ENCODE measurements at regions not wholly inside any gene's neighbourhood (a gene's known extent, or its start where the extent isn't known, plus 50 kb on each side); places are given as distances from the start of the nearest gene placed in this dataset.

- H3K9ac ChIP-seq (ENCODE audit: low read depth, low read length): no peak overlapping the region
- no peaks in the 10 kb centered on the region for H3K4me1 ChIP-seq (ENCODE audit: insufficient read depth, low read length)
- H3K9me3 ChIP-seq (ENCODE audit: control insufficient read depth, insufficient read depth, low read length): no peaks in the 10 kb centered on the region
- no peaks in the 10 kb centered on the region for H3K36me3 ChIP-seq (ENCODE audit: insufficient read depth, low read length)
Measured at GRCh38 chr11:31926106-31926505, 115.0 kb upstream of the PAX6 start.

- no peaks in the 10 kb centered on the region for H3K36me3 ChIP-seq (ENCODE audit: insufficient read depth, low read length)
- H3K9ac ChIP-seq (ENCODE audit: low read depth, low read length): no peak overlapping the region
- H3K9me3 ChIP-seq (ENCODE audit: control insufficient read depth, insufficient read depth, low read length): no peaks in the 10 kb centered on the region
- H3K4me1 ChIP-seq (ENCODE audit: insufficient read depth, low read length): no peaks in the 10 kb centered on the region
Measured at GRCh38 chr11:31922450-31922849, 111.3 kb upstream of the PAX6 start.

DNA sequence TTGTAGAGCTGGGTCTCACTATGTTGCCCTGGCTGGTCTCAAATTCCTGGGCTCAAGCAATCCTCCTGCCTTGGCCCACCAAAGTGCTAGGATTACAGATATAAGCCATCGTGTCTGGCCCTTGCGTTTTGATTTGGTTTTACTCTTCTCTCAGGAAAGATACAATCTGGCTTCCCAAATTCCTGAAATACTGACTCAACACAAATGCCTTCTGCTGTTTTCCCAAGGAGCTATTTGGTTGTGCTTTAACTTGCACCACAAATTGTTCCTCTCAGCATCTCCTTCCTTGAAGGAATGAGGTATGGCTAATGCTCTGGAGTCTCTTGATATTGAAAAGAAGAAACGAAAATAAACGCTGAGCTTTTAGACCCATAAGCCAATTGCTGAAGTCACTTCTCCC, 110.0 kb upstream of the PAX6 start:
- no peaks in the 10 kb centered on the region for H3K36me3 ChIP-seq (ENCODE audit: insufficient read depth, low read length)
- no peaks in the 10 kb centered on the region for H3K4me1 ChIP-seq (ENCODE audit: insufficient read depth, low read length)

DNA sequence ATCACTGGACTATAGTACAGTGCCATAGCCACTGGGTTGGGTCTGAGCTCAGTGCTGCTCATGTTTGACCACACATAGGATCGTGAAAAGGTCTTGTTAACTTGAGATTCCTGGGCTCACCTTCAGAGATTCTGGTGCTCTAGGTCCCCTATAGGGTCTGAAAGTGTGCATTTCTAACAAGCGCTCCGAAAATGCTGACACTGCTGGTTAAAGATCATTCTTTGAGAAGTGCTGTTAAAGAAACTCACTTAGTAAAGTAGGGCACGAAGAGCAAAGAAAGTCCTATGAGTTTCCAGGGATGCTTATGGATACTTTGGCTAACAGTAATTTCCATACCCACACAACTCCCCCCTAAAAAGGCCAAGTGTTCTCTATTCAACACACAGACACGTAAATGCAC, 108.1 kb upstream of the PAX6 start:
- Histone ChIP-seq H3K9ac (ENCODE audit: low read depth, low read length) (no peak overlapping the region), H3K36me3 (ENCODE audit: insufficient read depth, low read length) (no peaks in the 10 kb centered on the region), H3K4me1 (ENCODE audit: insufficient read depth, low read length) (no peaks in the 10 kb centered on the region), H3K9me3 (ENCODE audit: control insufficient read depth, insufficient read depth, low read length) (no peaks in the 10 kb centered on the region)

More for the DNA sequence above, 110.0 kb upstream of the PAX6 start:
- Histone ChIP-seq H3K9me3 (ENCODE audit: control insufficient read depth, insufficient read depth, low read length) (no peaks in the 10 kb centered on the region), H3K9ac (ENCODE audit: low read depth, low read length) (no peak overlapping the region)

DNA sequence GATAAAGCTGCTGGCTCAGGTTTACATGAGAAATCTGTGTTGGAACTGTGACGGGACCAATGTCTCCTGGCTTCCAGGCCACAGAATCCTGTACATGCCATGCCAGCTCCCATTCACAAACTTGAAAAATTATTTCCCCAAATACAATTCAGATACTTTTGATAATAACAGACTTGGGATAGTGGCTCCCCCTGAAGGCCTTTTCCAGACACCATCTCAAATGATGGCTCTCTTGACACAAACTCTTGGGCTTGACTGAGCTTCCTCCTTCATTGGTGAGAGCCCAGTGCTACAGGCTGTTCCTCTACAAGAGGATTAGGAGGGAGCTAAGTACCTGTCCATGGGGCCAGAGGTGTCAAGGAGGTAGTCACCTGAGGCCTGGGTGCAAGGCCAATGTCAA, 104.7 kb upstream of the PAX6 start:
- Histone ChIP-seq H3K9ac (ENCODE audit: low read depth, low read length) (no peak overlapping the region), H3K4me1 (ENCODE audit: insufficient read depth, low read length) (no peaks in the 10 kb centered on the region), H3K9me3 (ENCODE audit: control insufficient read depth, insufficient read depth, low read length) (no peaks in the 10 kb centered on the region)

DNA sequence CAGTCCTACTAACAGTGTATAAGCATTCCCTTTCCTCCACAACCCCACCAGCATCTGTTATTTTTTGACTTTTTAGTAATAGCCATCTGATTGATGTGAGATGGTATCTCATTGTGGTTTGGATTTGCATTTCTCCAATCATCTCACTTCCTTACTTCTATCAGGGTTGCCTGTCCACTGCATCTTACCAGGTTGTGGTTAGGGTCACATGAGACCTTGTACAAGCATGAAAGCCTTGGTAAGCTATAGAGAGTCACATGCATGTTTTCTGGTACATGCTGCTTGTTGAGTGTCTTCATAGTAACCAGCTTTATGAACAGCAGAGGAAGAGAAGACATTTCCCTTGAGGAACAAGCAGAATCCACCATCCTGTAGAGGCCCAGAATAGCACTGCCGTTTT, 102.9 kb upstream of the PAX6 start:
- H3K9ac ChIP-seq (ENCODE audit: low read depth, low read length): no peak overlapping the region
- no peaks in the 10 kb centered on the region for H3K36me3 ChIP-seq (ENCODE audit: insufficient read depth, low read length)
- no peaks in the 10 kb centered on the region for H3K9me3 ChIP-seq (ENCODE audit: control insufficient read depth, insufficient read depth, low read length)
- H3K4me1 ChIP-seq (ENCODE audit: insufficient read depth, low read length): no peaks in the 10 kb centered on the region

More for the DNA sequence above, 104.7 kb upstream of the PAX6 start:
- no peaks in the 10 kb centered on the region for H3K36me3 ChIP-seq (ENCODE audit: insufficient read depth, low read length)

DNA sequence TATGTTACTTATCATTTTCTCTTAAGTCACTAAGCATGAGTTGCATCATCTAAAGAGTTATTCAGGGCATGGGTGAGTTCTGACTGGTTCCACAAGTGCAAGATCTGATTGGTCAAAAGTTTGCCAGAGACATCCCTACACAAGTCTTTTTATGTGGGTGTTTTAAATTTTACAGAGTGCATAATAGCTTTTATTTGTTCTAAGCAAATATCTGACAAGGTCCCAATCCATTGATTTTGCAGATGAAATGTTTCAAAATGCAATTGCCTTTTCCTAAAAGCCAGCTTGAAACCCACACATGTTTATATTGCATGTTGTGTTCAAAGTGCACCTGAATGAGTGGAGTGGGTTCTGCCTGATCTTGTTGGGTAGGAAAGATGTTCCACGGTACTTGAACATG, 101.7 kb upstream of the PAX6 start:
- no peaks in the 10 kb centered on the region for H3K36me3 ChIP-seq (ENCODE audit: insufficient read depth, low read length)
- no peaks in the 10 kb centered on the region for H3K9me3 ChIP-seq (ENCODE audit: control insufficient read depth, insufficient read depth, low read length)
- no peaks in the 10 kb centered on the region for H3K4me1 ChIP-seq (ENCODE audit: insufficient read depth, low read length)
- H3K9ac ChIP-seq (ENCODE audit: low read depth, low read length): no peak overlapping the region

GRCh38 chr11:31910950-31911576, 99.9 kb upstream of the PAX6 start:
- Histone ChIP-seq H3K4me1 (ENCODE audit: insufficient read depth, low read length) (no peaks in the 10 kb centered on the region), H3K9me3 (ENCODE audit: control insufficient read depth, insufficient read depth, low read length) (no peaks in the 10 kb centered on the region)

DNA sequence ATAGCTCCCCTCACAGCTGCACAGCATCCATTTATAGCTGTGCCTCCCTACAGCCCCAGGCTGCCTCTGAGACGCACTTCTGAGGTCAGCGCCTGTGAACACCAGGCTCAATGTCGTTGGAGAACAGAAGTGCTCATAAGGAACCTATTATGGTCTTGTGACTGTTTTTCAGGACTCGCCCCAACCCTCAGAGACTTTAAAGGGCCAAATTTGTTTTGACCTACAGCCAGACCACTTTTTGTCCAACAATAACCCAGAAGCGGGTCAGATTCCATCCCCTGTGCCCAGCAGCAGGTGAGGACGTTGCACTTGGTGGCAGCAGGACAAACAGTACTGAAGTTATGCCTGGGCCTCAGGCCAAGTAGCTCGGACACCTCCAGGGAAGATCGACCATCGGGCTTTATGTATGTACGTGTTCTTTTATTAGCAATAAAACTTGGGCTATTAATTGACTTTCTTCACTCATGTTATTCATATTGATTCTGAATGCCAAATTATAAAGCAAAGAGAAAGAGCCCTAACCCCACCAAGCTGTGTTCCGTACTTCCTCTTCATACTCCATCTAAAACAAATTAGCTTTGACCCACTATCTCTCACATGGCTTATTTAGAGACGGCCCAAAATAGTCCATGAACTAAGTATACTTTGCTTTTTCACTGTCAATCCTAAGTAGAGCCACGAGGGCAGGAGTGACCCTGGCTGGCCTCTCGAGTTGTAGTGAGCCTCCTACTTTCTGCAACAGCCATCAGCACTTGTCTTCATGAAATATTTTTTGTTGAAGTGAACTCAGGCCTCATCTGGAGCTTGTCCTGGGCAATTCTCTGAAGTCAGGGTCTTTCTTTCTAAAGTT, 92.3 kb upstream of the PAX6 start:
- Histone ChIP-seq H3K36me3 (ENCODE audit: insufficient read depth, low read length) (no peaks in the 10 kb centered on the region), H3K9ac (ENCODE audit: low read depth, low read length) (no peak overlapping the region), H3K9me3 (ENCODE audit: control insufficient read depth, insufficient read depth, low read length) (no peaks in the 10 kb centered on the region), H3K4me1 (ENCODE audit: insufficient read depth, low read length) (no peaks in the 10 kb centered on the region)

More at GRCh38 chr11:31910950-31911576, 99.9 kb upstream of the PAX6 start:
- H3K9ac ChIP-seq (ENCODE audit: low read depth, low read length): no peak overlapping the region
- no peaks in the 10 kb centered on the region for H3K36me3 ChIP-seq (ENCODE audit: insufficient read depth, low read length)

DNA sequence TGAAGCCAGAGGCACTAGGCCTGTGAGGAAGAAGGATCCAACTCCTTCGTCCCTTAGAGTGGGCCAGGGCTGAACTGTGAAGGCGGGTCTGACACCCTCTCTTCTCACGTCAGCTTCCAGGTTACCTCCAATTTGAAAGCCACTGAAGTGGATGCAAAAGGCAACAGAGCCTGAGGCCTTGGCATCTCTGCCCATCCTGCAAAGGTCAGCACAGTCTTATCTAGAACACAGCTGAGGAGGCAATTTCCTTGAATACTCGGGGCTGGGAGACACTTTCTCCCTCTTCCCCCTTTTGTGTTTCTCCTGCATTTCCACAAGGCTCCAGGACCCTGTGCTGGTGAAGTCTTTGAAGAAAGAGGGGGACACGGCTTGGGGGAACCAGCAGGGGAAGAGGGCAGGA, 91.6 kb upstream of the PAX6 start:
- Histone ChIP-seq H3K4me1 (ENCODE audit: insufficient read depth, low read length) (no peaks in the 10 kb centered on the region), H3K36me3 (ENCODE audit: insufficient read depth, low read length) (no peaks in the 10 kb centered on the region), H3K9ac (ENCODE audit: low read depth, low read length) (no peak overlapping the region), H3K9me3 (ENCODE audit: control insufficient read depth, insufficient read depth, low read length) (no peaks in the 10 kb centered on the region)

- H3K9me3 ChIP-seq (ENCODE audit: control insufficient read depth, insufficient read depth, low read length): no peaks in the 10 kb centered on the region
- no peak overlapping the region for H3K9ac ChIP-seq (ENCODE audit: low read depth, low read length)
- no peaks in the 10 kb centered on the region for H3K36me3 ChIP-seq (ENCODE audit: insufficient read depth, low read length)
- peaks cover 7% of the 10 kb centered on the region; the same call in 1 of the 2 replicates for H3K4me1 ChIP-seq (ENCODE audit: insufficient read depth, low read length)
Measured at GRCh38 chr11:31895926-31896325, 84.8 kb upstream of the PAX6 start.

- H3K36me3 ChIP-seq (ENCODE audit: insufficient read depth, low read length): no peaks in the 10 kb centered on the region
- H3K9me3 ChIP-seq (ENCODE audit: control insufficient read depth, insufficient read depth, low read length): no peaks in the 10 kb centered on the region
- H3K4me1 ChIP-seq (ENCODE audit: insufficient read depth, low read length): peaks cover 20% of the 10 kb centered on the region; the same call in 1 of the 2 replicates
- no peak overlapping the region for H3K9ac ChIP-seq (ENCODE audit: low read depth, low read length)
Measured at GRCh38 chr11:31887180-31887579, 76.1 kb upstream of the PAX6 start.

DNA sequence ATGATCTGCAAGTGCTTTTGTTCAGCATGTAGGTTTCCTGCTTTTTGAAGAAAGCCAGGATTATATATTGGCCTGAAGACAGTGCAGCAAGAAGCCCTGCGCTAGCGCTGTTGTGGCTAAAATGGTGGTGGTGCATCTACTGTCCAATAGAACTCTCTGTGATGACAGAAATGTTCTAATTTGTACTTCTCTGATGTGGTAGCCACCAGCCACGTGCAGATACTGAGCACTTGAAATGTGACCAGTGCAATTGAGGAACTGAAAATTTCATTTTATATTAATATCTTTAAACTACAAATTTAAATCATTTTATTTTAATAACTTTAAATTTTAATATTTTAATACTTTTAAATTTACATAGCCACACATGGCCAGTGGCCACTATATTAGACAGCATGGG, 73.0 kb upstream of the PAX6 start:
- Histone ChIP-seq H3K4me1 (ENCODE audit: insufficient read depth, low read length) (peaks cover 9% of the 10 kb centered on the region; the same call in 1 of the 2 replicates), H3K36me3 (ENCODE audit: insufficient read depth, low read length) (no peaks in the 10 kb centered on the region), H3K9ac (ENCODE audit: low read depth, low read length) (no peak overlapping the region), H3K9me3 (ENCODE audit: control insufficient read depth, insufficient read depth, low read length) (no peaks in the 10 kb centered on the region)

DNA sequence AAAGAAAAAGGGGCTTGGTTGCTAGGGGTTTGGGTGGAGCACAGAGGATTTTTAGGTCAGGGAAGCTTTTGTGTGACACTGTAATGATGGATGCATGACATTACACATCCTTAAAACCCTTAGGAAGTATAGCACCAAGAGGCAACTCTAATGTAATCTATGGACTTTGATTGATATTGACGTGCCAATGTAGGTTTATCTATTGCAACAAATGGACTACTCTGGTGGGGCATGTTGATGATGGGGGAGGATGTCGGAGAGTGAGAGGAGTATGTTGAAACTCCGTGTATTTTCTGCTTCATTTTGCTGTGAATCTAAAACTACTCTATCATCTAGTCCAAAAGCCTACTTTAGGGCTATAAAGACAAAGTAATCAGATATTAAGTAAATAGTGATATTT, 72.3 kb upstream of the PAX6 start:
- no peak overlapping the region; the same call in 1 of the 2 replicates for H3K9ac ChIP-seq (ENCODE audit: low read depth, low read length)
- H3K36me3 ChIP-seq (ENCODE audit: insufficient read depth, low read length): no peaks in the 10 kb centered on the region
- H3K4me1 ChIP-seq (ENCODE audit: insufficient read depth, low read length): peaks cover 9% of the 10 kb centered on the region; the same call in 1 of the 2 replicates
- no peaks in the 10 kb centered on the region for H3K9me3 ChIP-seq (ENCODE audit: control insufficient read depth, insufficient read depth, low read length)

GRCh38 chr11:31882951-31883392, 71.8 kb upstream of the PAX6 start:
- Histone ChIP-seq H3K4me1 (ENCODE audit: insufficient read depth, low read length) (0 out of 2 replicates have a peak, but pooled peaks cover 9% of the 10 kb centered on the region), H3K9ac (ENCODE audit: low read depth, low read length) (no peak overlapping the region; the same call in 1 of the 2 replicates), H3K36me3 (ENCODE audit: insufficient read depth, low read length) (no peaks in the 10 kb centered on the region), H3K9me3 (ENCODE audit: control insufficient read depth, insufficient read depth, low read length) (no peaks in the 10 kb centered on the region)

Data from ES-I3 (cell line).